GM21360 (cell line): ENCODE measurements at regions not wholly inside any gene's neighbourhood (a gene's known extent, or its start where the extent isn't known, plus 50 kb on each side); places are given as distances from the start of the nearest gene placed in this dataset.

Source experiments
- ATAC-seq: cut with Tn5 transposase; IDR thresholded peaks from one replicate; pipeline ENCODE4 v1.9.1; 2021; ENCODE audit warnings: mild to moderate bottlenecking, moderate library complexity; ENCODE audit not compliant: unreplicated experiment

DNA sequence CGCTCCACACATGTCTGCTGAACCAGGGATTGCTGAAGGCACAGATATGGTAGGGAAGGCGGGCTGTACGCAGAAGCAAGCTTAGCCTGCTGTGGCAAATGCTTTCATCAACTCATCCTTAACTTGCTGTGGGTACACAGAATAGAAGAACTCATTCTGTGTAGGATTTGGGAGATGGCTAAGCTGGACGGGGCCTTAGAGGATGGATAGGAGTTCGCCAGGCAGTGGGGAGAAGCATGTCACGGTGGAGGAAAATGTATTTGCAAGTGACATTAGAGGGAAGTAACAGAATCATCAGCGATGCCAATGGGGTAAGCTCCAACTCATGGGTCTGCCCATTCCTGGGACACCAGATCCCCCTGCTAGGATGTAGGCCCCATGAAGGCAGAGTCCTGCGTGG, 96.7 kb upstream of the SMIM21 start:
- no peak for ATAC-seq

DNA sequence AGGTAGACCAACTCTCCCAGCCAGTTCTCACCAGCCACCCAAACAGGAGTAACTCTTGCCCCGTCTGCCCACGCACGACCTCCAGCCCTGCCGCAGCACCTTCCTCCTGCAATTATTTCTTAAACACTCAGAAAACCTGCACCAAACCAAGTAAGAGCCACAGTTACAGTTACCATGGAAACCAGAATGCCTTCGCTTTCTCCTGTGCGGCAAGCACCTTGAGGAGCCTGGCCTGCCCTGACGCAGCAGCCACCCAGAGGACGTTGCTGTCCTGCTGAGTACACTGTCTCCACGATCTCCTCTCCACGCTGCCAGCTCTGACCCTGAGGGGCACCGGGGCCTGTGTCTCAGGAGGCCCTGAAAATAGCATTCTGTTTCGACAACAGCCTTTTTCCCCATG, 94.3 kb upstream of the SMIM21 start:
- ATAC-seq, result no peak

DNA sequence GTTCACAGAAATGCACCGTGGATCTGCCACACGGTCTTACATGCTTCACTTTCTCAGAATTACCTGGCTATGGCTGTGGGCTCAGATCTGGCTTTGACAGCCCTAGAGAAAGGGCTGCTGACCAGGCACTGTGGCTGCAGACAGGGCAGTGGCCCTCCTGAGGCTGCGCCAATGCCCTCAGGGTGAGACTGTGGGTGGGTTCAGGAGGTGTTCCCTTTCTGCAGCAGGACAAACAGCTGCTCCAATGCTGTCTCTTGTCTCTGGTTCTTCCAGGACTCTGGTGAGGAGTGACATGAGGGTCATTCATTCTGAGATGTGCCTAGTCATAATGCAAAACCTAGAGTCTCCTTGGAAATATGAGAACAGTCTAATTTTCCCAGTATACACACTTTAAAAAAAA, 90.5 kb upstream of the SMIM21 start:
- no peak for ATAC-seq

DNA sequence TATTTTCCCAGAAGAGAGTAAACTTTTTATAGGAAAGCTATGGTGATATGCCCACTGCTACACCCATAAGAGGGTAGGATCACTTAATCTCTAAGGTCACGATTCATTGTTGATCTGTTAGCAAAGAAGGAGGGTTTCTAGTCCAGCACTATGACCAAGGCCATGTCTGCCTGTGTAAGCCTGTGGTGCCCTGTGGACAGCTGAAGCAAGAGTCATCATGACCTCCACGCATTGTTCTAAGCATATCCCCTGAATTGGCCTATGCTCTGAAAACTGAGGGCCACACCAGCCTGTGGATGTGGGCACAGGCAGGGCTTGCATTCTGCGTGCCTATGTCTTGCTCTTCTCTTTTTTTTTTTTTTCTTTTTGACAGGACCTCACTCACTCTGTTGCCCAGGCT, 89.8 kb upstream of the SMIM21 start:
- no peak for ATAC-seq

DNA sequence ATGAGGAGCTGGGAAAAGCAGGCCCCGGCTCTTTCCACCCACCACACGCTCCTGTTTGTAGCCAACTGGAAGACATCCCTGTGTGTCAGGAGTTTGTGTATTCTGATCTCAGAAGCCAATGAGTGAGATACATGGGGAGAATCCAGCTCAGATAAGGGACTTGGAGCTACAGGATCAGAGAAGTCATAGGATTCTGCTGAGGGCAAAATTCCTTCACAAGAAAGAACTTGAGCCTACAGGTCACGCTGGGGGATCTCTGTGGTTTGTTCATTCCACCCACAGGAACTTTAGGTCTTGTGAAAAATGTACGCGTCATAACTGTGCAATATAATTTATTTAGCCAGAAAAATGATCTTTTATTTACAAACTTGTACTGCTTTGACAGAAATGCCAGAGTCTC, 80.1 kb upstream of the SMIM21 start:
- no peak for ATAC-seq

DNA sequence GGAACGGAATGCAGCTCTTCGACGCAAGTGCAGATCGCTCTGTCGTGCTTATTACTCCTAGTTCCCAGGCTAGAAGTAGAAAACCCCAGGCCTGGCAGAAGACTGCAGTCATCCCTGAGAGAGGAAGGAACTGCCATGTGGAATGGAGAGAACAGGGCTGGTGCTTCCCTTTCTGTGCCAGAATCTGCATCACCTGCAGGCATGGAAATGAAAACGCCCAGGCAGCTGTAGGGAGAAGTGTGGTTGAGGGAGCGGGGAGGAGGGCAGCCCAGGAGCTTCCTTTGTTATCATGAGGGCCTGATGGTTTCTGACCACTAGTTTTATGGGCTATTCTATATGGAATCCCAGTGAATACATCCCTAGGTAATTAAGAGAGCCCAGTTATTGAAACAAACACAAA, 79.4 kb upstream of the SMIM21 start:
- ATAC-seq, result no peak

DNA sequence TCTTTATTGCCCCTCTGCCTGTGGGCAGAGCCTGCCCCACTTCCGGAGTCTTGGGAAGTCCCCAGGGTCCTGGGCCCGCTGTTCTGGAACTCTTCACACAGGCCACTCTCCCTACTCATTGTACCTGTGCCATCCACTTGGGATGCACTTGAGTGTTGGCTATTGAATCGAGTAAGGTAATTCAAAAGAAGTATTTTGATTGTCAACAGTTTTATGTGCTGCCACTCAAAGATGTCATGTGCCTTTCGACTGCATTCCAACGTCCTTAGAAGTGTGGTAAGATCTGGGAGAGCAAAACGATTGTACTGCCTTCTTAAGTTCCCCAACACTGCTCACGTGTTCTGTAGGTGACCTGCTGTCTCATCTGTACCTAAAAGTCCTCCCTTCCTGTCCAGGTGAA, 77.0 kb upstream of the SMIM21 start:
- no peak for ATAC-seq

DNA sequence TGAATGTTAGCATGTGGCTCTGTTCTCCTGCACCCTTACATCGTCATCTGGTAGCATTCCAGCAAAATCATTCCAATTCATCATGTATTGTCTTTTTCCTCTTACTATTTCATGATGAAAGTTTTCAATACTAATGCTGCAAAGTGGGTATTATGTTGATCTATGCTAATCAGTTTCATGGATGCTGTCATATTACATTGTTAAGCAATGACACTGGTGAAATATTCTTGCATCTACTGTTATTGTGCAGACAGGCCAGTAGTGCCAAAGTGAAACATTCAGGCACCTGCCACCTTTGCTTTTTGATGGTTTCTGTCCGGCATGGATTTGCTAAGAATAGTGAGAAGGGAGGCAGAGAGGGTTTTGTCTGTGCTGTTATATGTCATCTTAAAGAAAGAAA, 76.1 kb upstream of the SMIM21 start:
- ATAC-seq, result no peak

DNA sequence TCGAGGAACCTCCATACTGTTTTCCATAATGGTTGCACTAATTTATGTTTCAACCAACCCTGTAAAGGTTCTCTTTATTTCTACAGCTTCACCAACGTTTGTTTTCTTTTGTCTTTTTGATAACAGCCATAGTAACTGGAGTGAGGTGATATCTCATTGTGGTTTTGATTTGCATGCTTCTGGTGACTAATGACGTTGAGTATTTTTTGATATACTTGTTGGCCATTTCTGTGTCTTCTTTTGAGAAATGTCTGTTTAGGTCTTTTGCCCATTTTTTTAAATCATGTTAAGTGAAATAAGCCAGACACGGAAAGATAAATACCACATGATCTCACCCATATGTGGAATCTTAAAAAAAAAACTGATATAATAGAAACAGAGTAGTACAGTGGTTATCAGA, 74.8 kb upstream of the SMIM21 start:
- ATAC-seq, result no peak

DNA sequence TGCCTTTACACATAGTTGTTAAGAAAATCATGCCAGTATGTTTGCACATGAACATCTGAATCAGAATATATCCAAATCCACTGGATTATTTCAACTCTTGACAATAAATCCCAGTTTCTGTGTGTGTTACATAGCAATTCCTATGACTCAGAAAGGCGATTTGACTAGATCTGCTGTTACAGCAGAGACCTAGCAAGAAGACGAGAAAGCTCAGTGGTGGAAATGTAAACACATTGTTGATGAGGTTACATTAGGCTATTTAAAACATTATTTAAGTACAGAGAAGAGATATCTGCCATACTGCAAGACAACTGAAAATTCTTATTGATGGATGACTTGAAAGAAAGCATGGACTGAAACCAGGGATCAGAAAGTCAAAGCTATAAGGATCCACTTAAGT, 73.0 kb upstream of the SMIM21 start:
- no peak for ATAC-seq

DNA sequence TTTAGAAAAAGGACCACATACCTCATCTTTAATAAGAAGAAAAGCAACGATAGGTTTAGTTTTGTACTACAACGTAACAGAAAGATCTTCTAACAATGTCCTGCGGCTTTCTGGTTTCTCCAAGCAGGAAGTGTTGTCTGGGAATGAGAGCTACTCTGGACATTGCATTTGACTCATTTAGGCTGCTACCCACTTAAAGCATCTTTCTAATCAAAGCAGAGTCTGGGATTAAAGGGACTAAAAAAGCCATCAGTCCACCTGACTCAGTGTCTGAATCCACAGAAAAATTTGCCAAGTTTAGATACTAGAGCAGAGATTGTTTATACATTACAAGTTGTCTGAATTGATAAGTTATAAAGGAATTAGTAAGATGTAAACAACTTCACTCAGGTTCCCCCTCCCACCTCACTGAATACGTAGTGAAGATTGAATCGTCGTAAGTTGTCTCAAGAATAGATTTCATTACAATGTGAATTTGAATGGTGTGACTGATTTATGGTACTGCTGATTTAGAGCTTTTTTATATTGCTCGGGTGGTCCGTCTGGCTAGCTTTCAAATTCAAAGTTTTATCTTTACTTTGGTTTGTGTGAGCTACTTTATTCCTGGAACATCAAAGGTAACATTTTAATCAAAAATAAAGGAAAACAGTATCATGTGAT, 70.2 kb upstream of the SMIM21 start:
- no peak for ATAC-seq

DNA sequence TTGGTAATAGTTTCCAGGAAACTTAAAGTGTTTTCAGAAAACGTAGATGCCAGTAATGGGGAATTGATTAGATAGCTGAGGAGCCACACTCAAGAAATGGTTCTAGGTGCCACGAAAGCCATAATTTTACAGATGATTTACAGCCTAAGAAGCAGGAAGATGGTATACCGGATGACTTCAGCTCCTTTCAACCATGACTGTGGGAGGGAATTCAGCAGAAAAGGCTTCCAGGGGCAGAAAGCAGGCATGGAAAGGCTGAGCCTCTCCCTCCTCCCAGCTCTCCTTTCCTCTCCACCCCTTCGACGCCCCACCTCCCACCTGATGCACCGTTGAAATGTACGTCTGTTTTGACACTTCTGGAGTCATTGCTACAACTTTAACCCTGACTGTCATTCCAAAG, 68.6 kb upstream of the SMIM21 start:
- ATAC-seq, result no peak

DNA sequence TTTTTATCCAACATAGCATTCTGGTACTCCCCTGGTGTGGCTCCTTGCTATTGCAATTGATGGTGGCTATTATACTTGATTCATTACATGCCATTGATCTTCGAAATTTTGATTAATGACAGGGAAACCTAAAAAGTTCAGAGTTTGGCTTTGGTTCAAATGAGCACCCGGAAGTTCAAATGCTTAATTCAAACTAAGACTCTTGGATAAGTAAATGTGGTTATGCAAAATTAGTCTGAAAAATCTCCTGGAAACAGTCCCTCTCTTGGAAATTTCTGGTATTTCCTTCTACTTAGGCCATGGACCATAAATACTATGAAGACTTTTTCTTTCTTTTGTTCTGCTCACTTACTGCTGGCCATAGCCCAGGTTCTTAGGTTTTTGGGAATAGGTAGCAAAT, 65.3 kb upstream of the SMIM21 start:
- no peak for ATAC-seq

DNA sequence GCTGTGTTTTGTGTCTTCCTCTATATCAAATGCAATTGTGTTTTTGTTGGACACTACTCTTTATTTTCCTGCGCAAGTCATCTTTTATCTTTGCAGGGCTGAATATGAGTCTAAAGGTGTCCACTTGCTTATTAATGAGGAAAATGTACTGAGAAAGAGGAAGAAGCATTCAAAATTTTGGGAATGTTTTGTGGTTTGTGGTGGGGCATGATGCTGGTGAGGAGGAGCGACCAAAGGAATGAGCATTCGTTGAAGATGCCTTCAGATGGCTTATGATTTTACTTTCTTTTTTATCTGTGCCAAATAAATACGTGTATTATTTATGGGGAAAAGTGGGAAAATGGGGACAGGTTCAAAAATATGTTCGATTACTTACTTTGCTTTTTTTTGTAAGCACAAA, 63.9 kb upstream of the SMIM21 start:
- no peak for ATAC-seq

DNA sequence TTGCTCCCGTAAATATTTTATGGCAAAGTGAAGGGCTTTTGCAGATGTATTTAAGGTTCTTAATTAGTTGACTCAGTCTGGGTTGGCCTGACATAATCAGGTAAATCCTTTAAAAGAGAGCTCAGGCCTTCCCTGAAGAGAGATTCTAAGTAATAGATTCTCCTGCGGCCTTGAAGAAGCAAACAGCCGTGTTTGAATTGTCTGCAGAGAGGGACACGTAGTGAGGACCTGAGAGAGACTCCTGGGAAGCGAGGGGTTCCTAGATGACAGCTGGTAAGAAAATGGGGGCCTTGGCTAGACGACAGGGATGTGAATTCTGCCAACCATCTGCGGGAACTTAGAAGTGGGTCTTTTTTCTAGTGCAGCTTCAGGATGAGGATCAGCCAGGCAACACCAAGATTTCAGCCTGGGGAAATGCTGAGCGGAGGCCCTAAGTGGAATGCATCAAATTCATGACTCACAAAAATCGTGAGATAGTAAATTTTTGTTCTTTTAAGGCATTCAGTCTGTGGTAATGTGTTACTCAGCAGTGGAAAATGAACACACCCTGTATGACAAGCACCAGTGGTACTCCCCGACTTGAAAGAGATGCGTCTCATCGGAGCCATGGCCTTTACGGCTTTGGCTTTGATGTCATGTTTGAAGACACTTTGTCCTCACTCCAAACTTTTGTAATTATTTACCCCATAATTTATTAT, 62.1 kb upstream of the SMIM21 start:
- no peak for ATAC-seq

DNA sequence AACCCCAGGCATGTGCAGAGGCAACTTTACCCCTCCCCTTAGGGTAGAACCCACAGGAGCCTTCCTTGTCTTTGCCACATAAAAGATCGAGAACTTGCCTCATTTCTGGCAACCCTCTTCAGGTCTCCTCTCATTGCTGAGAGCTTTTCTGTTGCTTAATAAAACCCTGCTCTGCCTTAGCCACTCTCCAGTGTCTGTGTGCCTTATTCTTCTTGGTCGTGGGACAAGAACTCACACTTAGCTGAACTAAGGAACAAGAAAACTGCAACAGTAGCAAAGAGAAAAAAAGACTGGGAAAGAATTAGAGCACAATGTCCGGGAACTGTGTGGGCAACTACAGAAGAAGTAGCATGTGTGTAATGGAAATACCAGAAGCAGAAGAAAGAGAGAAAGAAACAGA, 56.2 kb upstream of the SMIM21 start:
- no peak for ATAC-seq

DNA sequence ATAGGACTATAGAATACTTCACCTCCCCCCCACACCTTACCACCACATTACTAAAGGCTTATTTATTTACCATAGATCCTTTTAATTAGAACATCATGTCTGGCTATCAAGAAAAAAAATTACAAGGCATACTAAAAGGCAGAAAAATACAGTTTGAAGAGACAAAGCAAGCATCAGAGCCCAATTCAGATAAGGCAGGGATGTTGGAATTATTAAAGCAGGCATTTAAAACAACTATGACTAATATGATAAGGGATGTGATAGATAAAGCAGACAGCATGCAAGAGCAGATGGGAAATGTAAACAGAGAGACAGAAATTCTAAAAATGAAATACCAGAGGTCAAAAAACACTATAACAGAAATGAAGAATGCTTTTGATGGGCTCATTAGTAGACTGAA, 55.4 kb upstream of the SMIM21 start:
- no peak for ATAC-seq

DNA sequence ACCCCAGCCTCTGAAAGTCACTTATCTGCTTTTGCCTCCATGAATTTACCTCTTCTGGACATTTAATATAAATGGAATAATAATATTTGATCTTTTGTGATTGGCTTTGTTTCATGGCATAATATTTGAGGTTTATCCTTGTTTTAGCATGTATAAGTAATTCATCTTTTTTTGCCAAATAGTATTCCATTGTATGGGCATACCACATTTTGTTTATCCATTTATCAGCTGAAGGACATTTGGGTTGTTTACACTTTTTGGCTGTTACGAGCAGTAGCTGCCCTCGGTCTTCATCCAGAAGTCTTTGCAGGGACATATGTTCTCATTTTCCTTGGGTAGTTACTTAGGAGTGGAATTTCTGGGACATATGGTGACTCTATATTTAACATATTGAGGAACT, 53.0 kb upstream of the SMIM21 start:
- ATAC-seq, result no peak

DNA sequence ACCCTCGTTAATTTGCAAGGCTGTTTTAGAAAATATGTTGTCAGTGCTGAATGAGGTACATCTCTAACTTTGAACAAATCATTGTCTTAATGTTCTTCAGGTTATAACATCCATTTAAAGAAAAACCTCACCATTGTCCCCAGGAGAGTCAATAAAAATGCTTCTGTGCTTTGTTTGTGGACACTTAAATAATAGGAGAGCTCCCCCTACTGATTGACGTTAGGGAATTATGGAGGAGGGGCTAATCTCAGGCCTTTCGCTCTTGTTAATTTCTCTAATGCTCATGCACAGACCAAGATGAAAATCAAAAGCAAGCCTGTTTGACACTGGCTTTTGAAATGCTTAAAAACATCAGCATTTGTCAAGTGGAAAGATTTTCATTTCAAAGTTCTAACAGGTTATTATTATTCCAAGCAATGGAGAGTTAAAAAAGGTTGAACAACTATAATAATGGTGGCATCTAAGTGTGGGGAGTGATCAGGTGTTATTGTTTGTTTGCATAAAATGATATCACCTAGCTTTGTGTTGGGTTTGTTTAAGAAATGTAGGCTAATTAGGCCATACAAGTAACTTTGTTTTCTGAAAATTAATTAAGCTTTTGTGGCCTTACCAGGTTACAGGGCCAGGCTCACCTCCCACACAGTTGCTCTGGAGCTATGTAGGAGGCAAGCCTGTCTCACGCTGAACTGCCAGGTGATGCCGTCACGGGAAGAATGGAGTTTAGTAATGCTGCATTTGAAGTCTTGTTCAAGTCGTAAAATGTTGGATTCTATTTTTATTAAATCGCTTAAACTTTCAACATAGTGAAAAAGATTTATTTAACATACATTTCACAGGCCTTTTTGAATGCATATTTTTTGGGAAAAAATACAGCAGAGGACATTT, 51.7 kb upstream of the SMIM21 start:
- ATAC-seq, result no peak

DNA sequence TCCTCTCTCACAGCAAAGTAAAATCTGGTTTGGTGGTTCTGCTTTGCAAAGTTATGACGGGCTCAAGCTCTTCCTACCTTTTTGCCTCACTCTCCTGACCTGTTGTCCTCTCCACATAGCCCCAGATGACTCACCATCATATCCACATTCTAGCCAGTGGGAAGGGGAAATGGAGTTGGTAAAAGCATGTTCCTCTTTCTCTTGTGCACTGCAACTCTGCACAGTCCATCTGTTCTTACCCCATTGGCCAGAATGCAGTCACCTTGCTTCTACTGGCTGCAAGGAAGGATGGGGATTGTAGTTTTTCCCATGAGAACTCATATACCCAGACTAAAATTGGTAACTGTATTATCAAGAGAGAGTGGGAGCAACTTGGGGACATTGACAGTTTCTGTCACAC, 50.4 kb upstream of the SMIM21 start:
- no peak for ATAC-seq
